Mesenchymal stem cell (in vitro differentiated cells and primary cell): ENCODE measurements at regions not wholly inside any gene's neighbourhood (a gene's known extent, or its start where the extent isn't known, plus 50 kb on each side); places are given as distances from the start of the nearest gene placed in this dataset.

Experiments
- DNase-seq: peaks from one replicate; pipeline ENCODE4 v3.0.0-alpha.2; 2013
- H2AFZ ChIP-seq: one replicate; pipeline ENCODE4 v1.6.1; 2013; ENCODE audit warnings: low read depth, mild to moderate bottlenecking, control low read depth, inconsistent platforms, low read length, moderate library complexity
- H2AK5ac ChIP-seq: 2 replicates; pipeline ENCODE4 v1.6.1; 2013; ENCODE audit warnings: low read length, moderate library complexity, mild to moderate bottlenecking, inconsistent platforms; ENCODE audit not compliant: severe bottlenecking
- H2BK120ac ChIP-seq: one replicate; pipeline ENCODE4 v1.6.1; 2013; ENCODE audit warnings: low read depth, mild to moderate bottlenecking, inconsistent platforms, low read length, moderate library complexity
- H2BK12ac ChIP-seq, 2 experiments: one replicate each; pipeline ENCODE4 v1.6.1; 2013; ENCODE audit warnings: inconsistent platforms in 2 of 2, low read length in 2 of 2, mild to moderate bottlenecking in 2 of 2, moderate library complexity in 2 of 2, control low read depth in 1 of 2
- H2BK15ac ChIP-seq: one replicate; pipeline ENCODE4 v1.6.1; 2013; ENCODE audit warnings: mild to moderate bottlenecking, low read depth, inconsistent platforms; ENCODE audit not compliant: poor library complexity, severe bottlenecking
- H2BK5ac ChIP-seq: 2 replicates; pipeline ENCODE4 v1.6.1; 2013; ENCODE audit warnings: low read depth, mild to moderate bottlenecking, low read length, control low read depth, inconsistent platforms; ENCODE audit not compliant: poor library complexity, severe bottlenecking
- H3K14ac ChIP-seq, 2 experiments: one replicate each; pipeline ENCODE4 v1.6.1; 2013; ENCODE audit warnings: inconsistent platforms in 2 of 2, low read length in 2 of 2, control low read depth in 1 of 2, mild to moderate bottlenecking in 1 of 2, moderate library complexity in 1 of 2
- H3K18ac ChIP-seq, 2 experiments: one replicate each; pipeline ENCODE4 v1.6.1; 2013; ENCODE audit warnings: inconsistent platforms in 2 of 2, low read length in 2 of 2, control low read depth in 1 of 2, low read depth in 1 of 2, mild to moderate bottlenecking in 1 of 2
- H3K23ac ChIP-seq, 2 experiments: one replicate each; pipeline ENCODE4 v1.6.1; 2013; ENCODE audit warnings: inconsistent platforms in 2 of 2, low read length in 2 of 2, mild to moderate bottlenecking in 2 of 2, moderate library complexity in 2 of 2, control low read depth in 1 of 2
- H3K27ac ChIP-seq: 2 replicates; pipeline ENCODE4 v1.5.1; 2013; ENCODE audit warnings: mild to moderate bottlenecking, moderate library complexity, low read length, control low read depth, inconsistent platforms; ENCODE audit not compliant: poor library complexity, severe bottlenecking
- H3K27me3 ChIP-seq, 2 experiments: 2 replicates each; pipeline versions ENCODE4 v1.6.1 to v1.7.0; 2013; ENCODE audit warnings: low read length in 2 of 2, mild to moderate bottlenecking in 2 of 2, moderate library complexity in 2 of 2, control low read depth in 1 of 2, inconsistent platforms in 1 of 2; ENCODE audit not compliant: control insufficient read depth in 1 of 2, insufficient read depth in 1 of 2
- H3K36me3 ChIP-seq, 2 experiments: 2 replicates each; pipeline versions ENCODE4 v1.6.1 to v1.7.0; 2013; ENCODE audit warnings: low read length in 2 of 2, control low read depth in 1 of 2, inconsistent platforms in 1 of 2, low read depth in 1 of 2, mild to moderate bottlenecking in 1 of 2; ENCODE audit not compliant: insufficient read depth in 2 of 2, control insufficient read depth in 1 of 2
- H3K4ac ChIP-seq, 2 experiments: one replicate each; pipeline ENCODE4 v1.6.1; 2013; ENCODE audit warnings: inconsistent platforms in 2 of 2, low read length in 2 of 2, mild to moderate bottlenecking in 2 of 2, moderate library complexity in 2 of 2, control low read depth in 1 of 2, low read depth in 1 of 2
- H3K4me1 ChIP-seq: 2 replicates; pipeline ENCODE4 v1.6.1; 2013; ENCODE audit warnings: low read depth, low read length, control low read depth; ENCODE audit not compliant: control insufficient read depth, insufficient read depth
- H3K4me2 ChIP-seq: 2 replicates; pipeline ENCODE4 v1.6.1; 2013; ENCODE audit warnings: low read length, mild to moderate bottlenecking, inconsistent platforms; ENCODE audit not compliant: poor library complexity, severe bottlenecking
- H3K4me3 ChIP-seq, 2 experiments: 2 replicates each; pipeline versions ENCODE4 v1.5.1 to v1.7.0; 2013; ENCODE audit warnings: low read length in 2 of 2, mild to moderate bottlenecking in 2 of 2, control low read depth in 1 of 2, low read depth in 1 of 2; ENCODE audit not compliant: insufficient read depth in 1 of 2
- H3K79me1 ChIP-seq: replicated peaks from 2 replicates; pipeline ENCODE4 v1.6.1; 2013; ENCODE audit warnings: mild to moderate bottlenecking, control low read depth, low read length, inconsistent platforms; ENCODE audit not compliant: poor library complexity, severe bottlenecking
- H3K9ac ChIP-seq: 2 replicates; pipeline ENCODE4 v1.7.0; 2013; ENCODE audit warnings: mild to moderate bottlenecking, low read length, moderate library complexity
- H3K9me3 ChIP-seq: 2 replicates; pipeline ENCODE4 v1.7.0; 2013; ENCODE audit warnings: mild to moderate bottlenecking, low read length; ENCODE audit not compliant: control insufficient read depth
- H4K8ac ChIP-seq: one replicate; pipeline ENCODE4 v1.6.1; 2013; ENCODE audit warnings: inconsistent platforms, mild to moderate bottlenecking, low read length, moderate library complexity
- H4K91ac ChIP-seq: one replicate; pipeline ENCODE4 v1.6.1; 2013; ENCODE audit warnings: mild to moderate bottlenecking, low read length, inconsistent platforms
- WGBS: methylation state at CpG from one replicate; pipeline ENCODE4 v1.1.7; 2013; ENCODE audit warnings: mixed read lengths; 5-methylcytosine and 5-hydroxymethylcytosine counted together

GRCh38 chr22:22955866-22956535 is 68.4 kb downstream of the IGLL5 start:
- H3K27ac ChIP-seq = no peak overlapping the region
- H3K9ac ChIP-seq = no peak overlapping the region
- H2BK12ac ChIP-seq = no peak overlapping the region
- no peaks in the 10 kb centered on the region for H3K9me3 ChIP-seq
- H3K14ac ChIP-seq = no peak overlapping the region
- no peak overlapping the region for H2AK5ac ChIP-seq
- no peak overlapping the region for H2BK5ac ChIP-seq
- no peak overlapping the region for H2AFZ ChIP-seq
- DNase-seq = peak; percentile 47
- H3K4ac ChIP-seq = no peak overlapping the region
- H3K18ac ChIP-seq = no peak overlapping the region
- H3K36me3 ChIP-seq = no peaks in the 10 kb centered on the region
- H3K4me1 ChIP-seq = no peaks in the 10 kb centered on the region
- H4K91ac ChIP-seq = no peak overlapping the region
- H4K8ac ChIP-seq = no peak overlapping the region
- no peak overlapping the region for H2BK15ac ChIP-seq
- H3K79me1 ChIP-seq = no peaks in the 10 kb centered on the region
- no peak overlapping the region for H3K4me3 ChIP-seq
- H2BK120ac ChIP-seq = no peak overlapping the region
- WGBS = 22% methylated on average over 8 of the region's 8 CpGs
- no peak overlapping the region for H3K4me2 ChIP-seq
- peaks cover 9 to 74% of the 10 kb centered on the region in 2 experiments for H3K27me3 ChIP-seq
- H3K23ac ChIP-seq = no peak overlapping the region

GRCh38 chr22:22957090-22957489 is 69.5 kb downstream of the IGLL5 start:
- 64% methylated on average over 5 of the region's 5 CpGs for WGBS

GRCh38 chr22:22958621-22959020 is 71.0 kb downstream of the IGLL5 start:
- Histone ChIP-seq H3K4me2 (no peak overlapping the region), H3K4me3 (no peak overlapping the region), H2BK120ac (no peak overlapping the region), H2BK15ac (no peak overlapping the region), H3K23ac (no peak overlapping the region), H2AK5ac (no peak overlapping the region), H3K9ac (no peak overlapping the region), H4K91ac (no peak overlapping the region), H3K14ac (no peak overlapping the region), H3K4me1 (no peaks in the 10 kb centered on the region), H2AFZ (no peak overlapping the region), H2BK5ac (no peak overlapping the region), H2BK12ac (no peak overlapping the region), H3K4ac (no peak overlapping the region), H3K9me3 (peaks cover 15% of the 10 kb centered on the region), H4K8ac (no peak overlapping the region), H3K79me1 (no peaks in the 10 kb centered on the region), H3K27ac (no peak overlapping the region), H3K36me3 (no peaks in the 10 kb centered on the region), H3K18ac (no peak overlapping the region), H3K27me3 (peaks cover 5 to 52% of the 10 kb centered on the region in 2 experiments)
- DNase-seq = no peak
- WGBS = 77% methylated on average over 7 of the region's 7 CpGs

More at GRCh38 chr22:22957090-22957489, 69.5 kb downstream of the IGLL5 start:
- Histone ChIP-seq H2BK120ac (no peak overlapping the region), H3K4me1 (no peaks in the 10 kb centered on the region), H2BK15ac (no peak overlapping the region), H3K4me3 (no peak overlapping the region), H2AFZ (no peak overlapping the region), H3K4ac (no peak overlapping the region), H3K9ac (no peak overlapping the region), H2AK5ac (no peak overlapping the region), H3K9me3 (peaks cover 8% of the 10 kb centered on the region), H3K18ac (no peak overlapping the region), H4K91ac (no peak overlapping the region), H3K36me3 (no peaks in the 10 kb centered on the region), H3K27me3 (peaks cover 9 to 65% of the 10 kb centered on the region in 2 experiments), H2BK5ac (no peak overlapping the region), H3K27ac (no peak overlapping the region), H3K23ac (no peak overlapping the region), H4K8ac (no peak overlapping the region), H3K14ac (no peak overlapping the region), H3K79me1 (no peaks in the 10 kb centered on the region), H2BK12ac (no peak overlapping the region), H3K4me2 (no peak overlapping the region)
- no peak for DNase-seq

GRCh38 chr22:22959147-22959827 is 71.7 kb downstream of the IGLL5 start:
- no peak overlapping the region for H4K8ac ChIP-seq
- H3K23ac ChIP-seq = no peak overlapping the region
- H3K27me3 ChIP-seq = peaks cover 0 to 45% of the 10 kb centered on the region in 2 experiments
- no peak overlapping the region for H2BK12ac ChIP-seq
- H3K4me2 ChIP-seq = no peak overlapping the region
- H2AK5ac ChIP-seq = no peak overlapping the region
- DNase-seq = peak; percentile 31
- H3K4ac ChIP-seq = no peak overlapping the region
- no peak overlapping the region for H2BK15ac ChIP-seq
- no peak overlapping the region for H3K9ac ChIP-seq
- no peak overlapping the region for H3K14ac ChIP-seq
- H3K9me3 ChIP-seq = peaks cover 19% of the 10 kb centered on the region
- no peak overlapping the region for H3K4me3 ChIP-seq
- no peak overlapping the region for H2AFZ ChIP-seq
- 22% methylated on average over 8 of the region's 9 CpGs for WGBS
- no peaks in the 10 kb centered on the region for H3K4me1 ChIP-seq
- no peak overlapping the region for H3K18ac ChIP-seq
- no peaks in the 10 kb centered on the region for H3K79me1 ChIP-seq
- H3K27ac ChIP-seq = no peak overlapping the region
- H4K91ac ChIP-seq = no peak overlapping the region
- no peak overlapping the region for H2BK5ac ChIP-seq
- no peaks in the 10 kb centered on the region for H3K36me3 ChIP-seq
- no peak overlapping the region for H2BK120ac ChIP-seq
